ENCODE measurements at regions not wholly inside any gene's neighbourhood (a gene's known extent, or its start where the extent isn't known, plus 50 kb on each side); places are given as distances from the start of the nearest gene placed in this dataset.
"Not testable (repeated sequence)": the region's sequence is repeated elsewhere in the genome, so short reads cannot be mapped to it uniquely, and the experiment has no call there.

DNA sequence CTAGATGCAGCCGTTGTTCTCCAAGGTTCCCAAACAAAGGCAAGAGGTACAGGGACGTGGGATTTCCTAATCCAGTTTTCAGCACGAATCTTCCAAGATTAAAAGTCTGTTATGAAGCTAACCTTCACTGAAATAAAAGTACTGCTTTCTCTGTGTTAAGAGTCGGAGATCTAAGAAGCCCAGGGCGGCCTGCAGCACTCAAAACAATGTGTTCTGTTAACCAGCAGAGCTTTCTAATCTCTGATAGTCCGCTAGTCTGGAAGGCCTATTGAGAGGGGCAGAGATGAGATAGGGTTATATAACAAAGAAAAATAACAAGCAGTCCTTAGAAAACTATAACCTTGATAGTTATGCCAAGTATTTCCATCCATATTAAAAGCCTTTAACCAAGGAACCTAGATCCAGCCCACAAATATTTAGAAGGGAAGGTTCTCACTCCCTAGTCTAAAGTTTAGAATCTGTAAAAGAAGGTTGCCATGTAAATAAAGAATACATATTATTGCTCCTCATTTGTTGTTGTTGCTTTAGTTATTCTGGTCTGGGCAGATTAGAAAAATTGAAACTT lies 106.3 kb upstream of the SVIL start:
- no peak for DNase-seq

DNA sequence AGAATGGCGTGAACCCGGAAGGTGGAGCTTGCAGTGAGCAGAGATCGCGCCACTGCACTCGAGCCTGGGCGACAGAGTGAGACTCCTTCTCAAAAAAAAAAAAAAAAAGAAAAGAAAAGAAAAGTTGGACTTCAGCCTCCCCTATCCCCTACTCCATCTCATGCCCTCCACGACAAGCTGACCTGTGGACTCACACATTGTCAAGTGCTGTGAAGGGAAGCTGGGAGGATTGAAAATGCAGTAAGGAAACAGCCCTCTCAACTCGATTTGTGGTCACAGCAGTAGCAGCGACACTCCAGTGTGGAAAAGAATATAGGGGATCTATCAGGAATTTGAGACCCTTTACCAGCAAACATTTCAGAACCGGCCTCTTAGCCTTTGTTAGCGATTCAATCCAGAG lies 103.6 kb upstream of the SVIL start:
- DNase-seq, result no peak

GRCh38 chr10:29737074-29737593 lies 102.4 kb upstream of the SVIL start:
- no peak for DNase-seq

DNA sequence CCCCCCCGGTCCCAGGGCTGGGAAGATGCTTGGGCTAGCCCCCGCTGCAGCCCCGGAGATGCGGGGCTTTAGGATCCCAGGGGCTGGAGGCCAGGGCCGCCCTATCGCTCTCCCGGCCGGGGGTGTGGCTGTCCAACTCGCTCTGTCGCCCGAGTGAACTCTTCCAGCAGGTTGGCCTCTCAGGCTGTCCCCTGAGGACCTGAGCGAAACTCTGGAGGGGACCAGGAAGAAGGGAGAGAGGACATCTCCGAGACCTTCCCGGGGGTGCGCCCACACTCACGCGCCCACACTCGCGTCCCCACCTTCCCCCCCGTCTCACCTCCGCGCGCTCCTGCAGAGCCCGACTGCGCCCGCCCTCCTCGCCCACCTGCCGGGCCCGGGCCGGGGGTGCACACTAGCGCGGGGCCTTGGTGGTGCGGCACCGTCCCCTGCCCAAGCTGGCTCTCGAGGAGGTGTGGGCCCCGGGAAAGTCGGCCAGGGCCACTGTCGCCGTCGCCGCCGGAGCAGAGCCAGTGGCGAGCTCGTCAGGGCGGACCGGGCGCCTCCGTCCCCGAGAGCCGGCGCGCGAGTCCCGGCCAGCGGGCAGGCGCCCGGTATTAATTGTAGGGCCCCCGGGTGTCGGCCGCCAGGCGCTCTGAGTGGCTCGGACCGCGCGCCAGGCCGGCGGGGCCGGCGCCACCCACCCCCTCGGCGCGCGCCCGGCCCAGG lies 101.7 kb upstream of the SVIL start:
- DNase-seq, result peak; percentile 6

DNA sequence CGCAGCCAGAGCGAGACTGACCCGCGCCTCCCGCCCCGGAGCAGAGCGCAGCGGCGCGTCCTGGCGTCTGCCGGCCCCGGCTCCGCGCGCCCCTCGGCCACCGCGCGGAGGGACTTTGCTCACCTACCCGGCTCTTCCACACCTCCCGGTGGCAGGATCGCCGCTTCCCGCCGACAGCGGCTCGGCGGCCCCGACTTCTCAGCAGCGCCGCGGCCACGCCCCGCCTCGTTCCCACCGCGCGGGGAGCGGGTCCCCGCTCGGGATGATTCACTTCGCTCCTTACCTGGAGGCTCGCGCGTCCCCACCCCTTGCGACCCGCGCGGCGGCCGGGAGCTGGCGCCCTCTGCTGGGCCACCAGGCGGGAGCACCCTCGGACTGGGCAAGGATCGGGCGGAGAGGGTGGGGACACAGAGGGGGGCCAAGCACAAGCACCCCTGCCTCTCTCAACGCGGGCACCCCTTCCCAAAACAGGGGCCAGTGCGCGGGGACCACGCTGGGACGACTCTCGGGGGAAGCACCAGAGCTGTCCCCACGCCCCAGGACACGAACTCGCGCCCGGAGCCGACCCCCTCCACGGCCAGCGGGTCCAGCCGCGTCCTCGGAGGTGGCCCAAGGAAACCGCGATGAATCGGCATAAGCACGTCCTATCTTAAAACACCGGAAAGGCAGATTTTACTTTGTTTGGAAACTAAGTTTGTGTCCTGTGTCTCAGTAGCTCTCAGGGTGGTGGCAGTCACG lies 101.0 kb upstream of the SVIL start:
- DNase-seq, result peak; percentile 86

GRCh38 chr10:29734962-29735627 lies 100.3 kb upstream of the SVIL start:
- peak; percentile 58 for DNase-seq

- no peak for DNase-seq
Observed at GRCh38 chr10:29734640-29734961, 99.8 kb upstream of the SVIL start.

DNA sequence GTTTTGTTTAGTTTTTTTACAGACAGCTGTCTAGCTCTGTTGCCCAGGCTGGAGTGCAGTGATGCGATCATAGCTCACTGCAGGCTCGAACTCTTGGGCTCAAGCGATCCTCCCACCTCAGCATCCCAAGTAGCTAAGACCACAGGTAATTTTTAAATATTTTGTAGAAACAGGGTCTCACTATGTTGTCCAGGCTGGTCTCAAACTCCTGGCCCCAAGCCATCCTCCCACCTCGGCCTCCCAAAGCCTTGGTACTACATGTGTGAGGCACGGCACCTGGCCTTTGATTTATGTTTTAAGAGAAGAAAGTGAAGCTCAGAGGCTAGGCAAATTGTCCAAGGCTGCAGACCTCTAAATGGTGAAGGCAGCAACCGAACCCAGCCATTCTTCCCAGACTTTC lies 98.6 kb upstream of the SVIL start:
- no peak for DNase-seq

DNA sequence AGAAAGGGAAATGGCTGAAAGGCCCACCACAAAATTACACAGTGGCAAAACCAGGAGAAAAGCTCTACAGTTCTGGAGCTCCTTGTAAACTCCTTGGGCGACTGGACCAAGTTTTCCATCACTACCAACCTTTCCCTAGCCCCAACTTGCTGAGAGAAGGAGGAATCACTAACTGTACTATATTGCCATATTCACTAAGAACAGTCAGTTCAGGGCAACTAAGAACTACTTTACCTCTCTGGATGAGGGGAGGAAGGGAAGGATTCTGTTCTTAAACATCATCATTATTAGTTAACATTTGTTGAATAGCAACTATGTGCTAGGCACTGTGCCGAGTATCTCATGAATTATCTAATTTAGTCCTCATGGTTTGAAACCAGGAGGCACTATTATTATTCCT lies 98.1 kb upstream of the SVIL start:
- DNase-seq, result no peak

DNA sequence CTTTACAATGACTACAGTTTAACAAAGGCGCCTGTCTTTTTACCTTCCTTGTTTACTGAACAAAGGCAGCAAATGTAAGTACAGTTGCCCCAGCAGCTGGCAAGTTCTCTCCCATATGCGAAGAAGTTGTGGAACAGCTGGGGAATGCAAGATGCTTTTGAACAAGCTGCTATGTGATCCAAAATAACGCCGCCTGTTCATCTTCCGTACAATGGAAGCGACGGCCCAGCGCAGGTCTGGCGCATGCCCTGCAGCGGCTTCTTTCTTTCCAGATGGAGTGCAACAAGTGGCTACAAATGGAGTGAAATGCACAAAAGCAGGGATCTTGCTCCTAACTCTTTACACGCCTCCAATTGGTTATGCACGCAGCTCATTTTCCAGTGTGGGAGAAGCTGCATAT lies 97.0 kb upstream of the SVIL start:
- no peak for DNase-seq

DNA sequence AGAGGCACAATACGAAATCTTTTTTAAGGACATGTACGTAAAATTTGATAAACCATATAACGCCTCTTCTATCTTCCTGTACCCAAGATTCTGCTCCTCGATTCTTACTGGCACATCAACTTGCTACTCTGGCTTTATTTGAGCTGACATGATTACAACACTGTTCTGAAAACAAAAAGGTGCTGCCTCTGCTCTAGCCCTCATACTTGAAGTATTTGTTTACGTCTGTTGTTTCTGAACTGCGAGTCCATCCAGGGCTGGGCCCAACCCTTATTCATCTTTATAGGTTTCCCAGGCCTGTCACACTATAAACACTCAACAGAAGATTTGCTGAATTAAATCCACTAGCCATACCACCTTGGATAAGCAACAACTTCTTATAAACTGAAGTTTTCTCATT lies 96.2 kb upstream of the SVIL start:
- no peak for DNase-seq

DNA sequence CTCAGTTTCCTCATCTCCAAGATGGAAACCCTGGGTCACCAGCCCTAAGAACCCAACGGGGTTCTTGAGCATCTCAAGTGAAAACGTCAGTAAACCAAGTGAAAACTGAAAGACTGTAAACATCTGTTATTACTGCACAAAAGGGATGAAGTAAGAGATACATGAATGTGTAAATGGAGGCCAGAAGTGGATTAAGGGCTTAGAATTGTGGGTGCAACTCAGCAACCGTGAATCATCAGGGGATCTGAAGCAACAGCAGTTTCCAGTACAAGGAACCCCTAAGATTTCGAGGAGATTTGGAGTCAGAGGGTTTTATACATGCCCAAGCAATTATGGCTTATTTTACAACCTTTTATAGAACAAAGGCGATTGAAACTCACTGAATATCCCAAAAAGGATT lies 95.7 kb upstream of the SVIL start:
- no peak for DNase-seq

DNA sequence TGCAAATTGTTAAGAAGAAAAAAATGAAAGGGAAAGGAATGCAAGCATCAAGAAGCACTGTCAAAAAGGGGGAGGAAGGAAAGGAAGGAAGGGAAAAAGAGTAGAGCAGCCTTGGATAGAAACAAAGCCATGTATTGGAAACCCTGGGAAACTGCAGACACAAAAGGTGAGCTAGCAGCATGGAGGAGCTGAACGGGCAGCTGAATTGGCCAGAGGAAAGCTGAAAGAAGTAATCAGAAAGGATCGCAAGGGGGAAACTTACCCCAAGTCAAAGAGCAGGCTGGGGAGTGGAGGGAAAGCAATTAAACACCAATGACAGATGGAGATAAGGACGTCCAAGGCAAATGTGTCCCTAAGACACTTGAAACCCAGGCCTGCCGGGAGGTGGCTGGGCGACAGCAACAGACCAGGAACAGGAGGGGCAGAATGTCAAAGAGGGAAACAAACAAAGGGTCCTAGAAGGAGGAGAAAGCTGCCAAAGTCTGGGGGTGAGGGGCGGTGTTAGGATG lies 93.8 kb upstream of the SVIL start:
- no peak for DNase-seq

DNA sequence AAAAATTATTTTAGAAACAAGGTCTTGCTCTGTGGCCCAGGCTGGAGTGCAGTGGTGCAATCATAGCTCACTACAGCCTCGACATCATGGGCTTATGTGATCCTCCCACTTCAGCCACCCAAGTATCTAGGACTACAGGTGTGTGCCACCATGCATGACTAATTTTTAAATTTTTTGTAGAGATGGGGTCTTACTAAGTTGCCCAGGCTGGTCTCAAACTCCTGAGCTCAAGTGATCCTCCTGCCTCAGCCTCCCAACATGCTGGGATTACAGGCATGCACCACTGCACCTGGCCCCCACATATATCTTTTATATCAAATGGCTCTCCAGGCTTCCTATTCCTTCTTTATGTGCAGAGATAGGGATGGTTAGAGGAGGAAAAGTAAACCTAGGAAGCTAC lies 91.2 kb upstream of the SVIL start:
- DNase-seq, result not testable (repeated sequence)

DNA sequence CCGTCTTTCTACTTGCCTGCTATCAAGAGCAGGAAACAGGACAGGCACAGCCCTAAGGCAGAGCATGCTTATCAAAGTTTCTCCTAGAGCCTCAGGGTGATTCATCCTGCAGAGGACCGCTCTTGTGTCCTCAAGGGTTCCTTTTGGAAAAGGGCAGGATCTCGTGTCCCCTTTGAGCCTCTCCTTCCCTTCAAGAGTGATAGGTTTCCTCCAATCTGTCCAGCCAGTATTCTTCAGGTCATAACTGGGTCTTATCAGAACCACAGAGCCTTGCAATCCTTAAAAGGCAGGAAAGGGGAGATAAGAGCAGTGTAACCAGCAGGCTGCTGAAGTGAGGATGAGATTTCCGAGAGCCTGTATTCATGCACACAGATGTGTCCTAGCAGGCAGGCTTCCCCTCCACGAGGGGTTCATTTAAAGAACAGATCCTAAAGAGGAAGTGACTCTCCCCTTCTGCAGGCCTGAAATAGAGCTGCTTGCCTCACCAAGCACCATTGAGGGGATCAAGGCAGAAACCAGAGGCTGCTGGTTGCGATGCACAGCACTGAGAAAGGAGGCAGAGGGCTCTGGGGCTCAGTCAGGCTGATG lies 90.5 kb upstream of the SVIL start:
- DNase-seq, result no peak

DNA sequence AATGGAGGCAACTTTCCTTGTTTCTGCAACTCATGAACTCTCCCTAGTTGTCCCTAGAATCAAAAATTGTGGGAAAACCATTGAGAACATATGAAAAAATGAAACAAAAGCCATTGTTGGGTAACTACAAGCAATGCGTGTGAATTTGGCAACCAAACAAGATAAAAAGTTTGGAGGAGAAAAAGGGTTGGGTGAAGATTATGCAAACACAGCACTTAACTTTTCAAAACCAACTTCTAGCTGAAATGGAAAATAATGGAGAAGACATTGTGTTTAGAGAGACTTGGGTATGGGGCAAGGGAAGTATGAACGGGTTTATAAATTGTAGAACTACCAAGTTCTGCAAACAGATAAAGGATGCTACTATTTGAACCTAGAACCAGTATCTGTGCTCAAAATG lies 89.0 kb upstream of the SVIL start:
- no peak for DNase-seq

- DNase-seq, result no peak
Observed at GRCh38 chr10:29722777-29723176, 88.0 kb upstream of the SVIL start.

GRCh38 chr10:29720149-29720548 lies 85.4 kb upstream of the SVIL start:
- no peak for DNase-seq

DNA sequence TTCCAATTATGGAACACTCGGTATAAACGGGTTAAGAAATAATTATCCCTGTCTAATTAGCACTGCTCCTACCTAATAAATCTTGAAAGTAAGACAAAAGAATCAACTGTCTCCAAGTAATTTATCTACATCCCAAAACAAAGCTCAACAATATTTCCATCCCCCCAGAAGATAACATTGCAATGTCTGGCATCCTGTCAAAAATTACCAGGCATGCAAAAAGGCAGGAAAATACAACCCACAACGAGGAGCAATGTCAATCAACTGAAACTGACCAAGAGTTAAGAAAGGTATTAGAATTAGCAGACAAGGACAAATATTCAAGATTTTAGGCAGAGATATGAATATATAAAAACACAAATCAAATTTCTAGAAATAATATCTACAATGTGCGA lies 84.5 kb upstream of the SVIL start:
- DNase-seq, result no peak

DNA sequence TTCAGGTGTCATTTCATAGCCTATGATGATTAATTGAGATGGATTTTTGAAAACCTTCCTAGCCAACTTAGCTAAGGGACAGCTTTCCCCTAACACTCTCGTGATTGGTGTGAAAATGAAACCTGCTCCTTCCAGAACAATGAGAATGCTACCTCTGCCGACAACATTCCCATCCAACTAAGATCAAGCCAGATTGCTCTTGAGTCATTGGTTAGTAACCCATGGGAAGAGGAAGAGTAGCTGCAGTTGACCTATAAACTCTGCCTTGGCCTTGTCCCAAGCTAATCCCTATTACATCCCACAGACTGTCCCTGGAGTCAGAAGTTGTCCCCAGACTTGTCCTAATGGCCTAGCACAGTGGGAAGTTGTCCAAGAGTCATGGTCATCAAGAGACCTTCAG lies 80.5 kb upstream of the SVIL start:
- no peak for DNase-seq

DNA sequence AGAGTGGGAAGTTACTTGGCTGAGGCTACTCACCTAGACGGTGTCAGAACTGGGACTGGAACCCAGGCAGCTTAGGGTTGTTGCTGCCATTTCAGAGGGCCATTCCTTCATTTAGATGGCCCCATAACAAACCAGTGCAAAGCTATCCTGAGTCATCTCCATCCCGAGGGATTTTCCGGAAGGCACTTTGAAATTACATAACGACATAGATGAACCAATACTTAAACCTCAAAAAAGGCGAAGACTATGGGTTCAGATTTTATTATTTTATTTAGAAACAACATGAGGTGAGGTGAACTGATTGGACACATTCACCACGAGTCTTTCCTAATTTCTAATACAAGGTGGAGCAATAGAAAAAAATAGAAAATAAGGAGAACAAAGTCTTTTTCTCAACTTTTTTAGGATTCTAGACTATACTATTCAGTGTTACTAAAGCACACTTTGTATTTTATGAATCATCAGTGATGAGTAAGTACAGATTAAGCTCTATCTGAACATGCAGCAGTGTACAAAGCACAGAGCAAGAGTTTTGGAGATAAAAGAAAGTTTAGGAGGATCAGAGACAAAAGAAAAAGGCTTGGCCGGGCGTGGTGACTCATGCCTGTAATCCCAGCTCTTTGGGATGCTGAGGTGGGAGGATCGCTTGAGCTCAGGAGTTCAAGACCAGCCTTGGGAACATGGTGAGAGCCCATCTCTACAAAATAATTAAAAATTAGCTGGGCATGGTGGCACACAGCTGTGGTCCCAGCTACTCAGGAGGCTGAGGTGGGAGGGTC lies 79.5 kb upstream of the SVIL start:
- no peak for DNase-seq

- no peak for DNase-seq
Observed at GRCh38 chr10:29713450-29713849, 78.7 kb upstream of the SVIL start.

All from CD4-positive, alpha-beta T cell treated with Interleukin-17A for 1 hour (primary cell).